ENCODE measurements at regions not wholly inside any gene's neighbourhood (a gene's known extent, or its start where the extent isn't known, plus 50 kb on each side); places are given as distances from the start of the nearest gene placed in this dataset.

GRCh38 chr21:14657241-14658008 lies 111.3 kb upstream of the SAMSN1 start:
- DNase-seq (no peak), ATAC-seq (no peak)
- Histone ChIP-seq H3K27me3 (no peaks in the 10 kb centered on the region), H3K4me1 (no peaks in the 10 kb centered on the region), H3K9me3 (no peaks in the 10 kb centered on the region), H3K4me3 (no peak overlapping the region), H3K36me3 (no peaks in the 10 kb centered on the region), H3K27ac (no peak overlapping the region)
- TF ChIP-seq, protein P1, sequence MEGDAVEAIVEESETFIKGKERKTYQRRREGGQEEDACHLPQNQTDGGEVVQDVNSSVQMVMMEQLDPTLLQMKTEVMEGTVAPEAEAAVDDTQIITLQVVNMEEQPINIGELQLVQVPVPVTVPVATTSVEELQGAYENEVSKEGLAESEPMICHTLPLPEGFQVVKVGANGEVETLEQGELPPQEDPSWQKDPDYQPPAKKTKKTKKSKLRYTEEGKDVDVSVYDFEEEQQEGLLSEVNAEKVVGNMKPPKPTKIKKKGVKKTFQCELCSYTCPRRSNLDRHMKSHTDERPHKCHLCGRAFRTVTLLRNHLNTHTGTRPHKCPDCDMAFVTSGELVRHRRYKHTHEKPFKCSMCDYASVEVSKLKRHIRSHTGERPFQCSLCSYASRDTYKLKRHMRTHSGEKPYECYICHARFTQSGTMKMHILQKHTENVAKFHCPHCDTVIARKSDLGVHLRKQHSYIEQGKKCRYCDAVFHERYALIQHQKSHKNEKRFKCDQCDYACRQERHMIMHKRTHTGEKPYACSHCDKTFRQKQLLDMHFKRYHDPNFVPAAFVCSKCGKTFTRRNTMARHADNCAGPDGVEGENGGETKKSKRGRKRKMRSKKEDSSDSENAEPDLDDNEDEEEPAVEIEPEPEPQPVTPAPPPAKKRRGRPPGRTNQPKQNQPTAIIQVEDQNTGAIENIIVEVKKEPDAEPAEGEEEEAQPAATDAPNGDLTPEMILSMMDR (IDR thresholded peaks at IDR 0.05) = no peak
- intact Hi-C loops (cut with DNase I) = no loop called here

DNA sequence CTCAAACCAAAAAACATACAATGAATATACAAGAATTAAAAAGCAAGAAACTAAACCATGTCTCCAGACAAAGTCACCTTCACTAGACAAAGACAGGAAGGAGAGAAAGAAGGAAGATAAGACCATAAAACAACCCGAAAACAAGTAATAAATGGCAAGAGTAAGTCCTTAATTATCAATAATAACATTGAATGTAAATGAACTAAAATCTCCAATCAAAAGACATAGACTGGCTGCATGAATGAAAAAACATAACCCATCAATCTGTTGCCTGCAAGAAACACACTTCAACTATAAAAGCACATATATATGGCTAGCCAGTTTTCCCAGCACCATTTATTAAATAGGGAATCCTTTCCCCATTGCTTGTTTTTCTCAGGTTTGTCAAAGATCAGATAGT lies 100.8 kb upstream of the SAMSN1 start:
- no peak overlapping the region for H3K4me3 ChIP-seq
- H3K27ac ChIP-seq = no peak overlapping the region
- TF ChIP-seq, protein P1 (IDR thresholded peaks at IDR 0.05) = no peak
- H3K9me3 ChIP-seq = peaks cover 0 to 15% of the 10 kb centered on the region in 2 donors
- intact Hi-C loops (cut with DNase I) = no loop called here
- no peak for DNase-seq
- H3K27me3 ChIP-seq = no peaks in the 10 kb centered on the region
- H3K36me3 ChIP-seq = no peaks in the 10 kb centered on the region
- H3K4me1 ChIP-seq = no peaks in the 10 kb centered on the region
- ATAC-seq = no peak

- ATAC-seq (no peak), DNase-seq (no peak)
- H3K4me3 ChIP-seq = no peak overlapping the region
- TF ChIP-seq, protein P1 (IDR thresholded peaks at IDR 0.05) = no peak
- no peak overlapping the region for H3K27ac ChIP-seq
- peaks cover 0 to 15% of the 10 kb centered on the region in 2 donors for H3K9me3 ChIP-seq
- H3K27me3 ChIP-seq = no peaks in the 10 kb centered on the region
- H3K4me1 ChIP-seq = no peaks in the 10 kb centered on the region
- H3K36me3 ChIP-seq = no peaks in the 10 kb centered on the region
- intact Hi-C loops (cut with DNase I) = no loop called here
Measured at GRCh38 chr21:14645702-14646101, 99.6 kb upstream of the SAMSN1 start.

DNA sequence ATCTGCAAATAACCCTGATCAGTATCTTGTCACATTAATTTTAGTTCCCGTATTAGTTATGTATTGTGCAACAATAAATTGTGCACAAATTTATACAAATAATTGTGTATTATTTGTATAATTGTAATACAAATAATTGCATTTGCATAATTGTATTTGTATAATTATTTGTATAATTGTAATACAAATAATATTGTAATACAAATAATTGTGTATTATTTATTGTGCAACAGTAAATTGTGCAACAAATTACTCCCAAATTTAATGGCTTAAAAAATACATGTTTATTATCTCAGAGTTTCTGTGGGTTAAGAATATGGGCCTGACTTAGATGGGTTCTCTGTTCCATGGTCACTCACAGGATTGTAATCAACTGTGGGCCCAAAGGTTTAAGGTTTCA lies 86.2 kb upstream of the SAMSN1 start:
- no peak overlapping the region for H3K27ac ChIP-seq
- no peaks in the 10 kb centered on the region for H3K4me1 ChIP-seq
- no peak for DNase-seq
- TF ChIP-seq, protein P1 (IDR thresholded peaks at IDR 0.05) = no peak
- ATAC-seq = no peak
- intact Hi-C loops (cut with DNase I) = no loop called here
- H3K4me3 ChIP-seq = no peak overlapping the region
- H3K36me3 ChIP-seq = no peaks in the 10 kb centered on the region
- no peaks in the 10 kb centered on the region for H3K27me3 ChIP-seq
- H3K9me3 ChIP-seq = no peaks in the 10 kb centered on the region

DNA sequence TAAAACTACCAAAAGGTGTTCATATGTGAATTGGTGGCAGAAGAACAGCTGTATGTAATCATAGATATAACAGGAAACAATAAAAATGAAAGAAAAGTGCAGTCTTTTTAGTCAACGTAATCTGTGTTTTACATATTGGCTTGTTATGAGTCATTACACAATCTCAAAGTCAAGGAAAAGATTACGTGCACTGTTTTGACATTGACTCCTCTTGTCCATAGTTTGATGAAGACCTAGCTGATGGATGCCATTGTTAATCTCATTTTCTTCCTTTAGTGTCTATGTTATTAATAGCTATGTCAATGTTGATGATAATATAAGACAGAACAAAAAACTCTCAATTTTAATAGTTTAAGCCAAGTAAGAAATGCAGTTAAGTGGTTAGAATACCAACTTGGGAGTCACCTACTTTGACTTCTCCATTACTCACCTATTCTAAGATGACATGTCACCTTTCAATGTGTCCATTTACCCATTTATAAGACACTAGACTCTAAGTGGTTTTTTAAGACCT lies 84.5 kb upstream of the SAMSN1 start:
- DNase-seq (no peak), ATAC-seq (no peak)
- TF ChIP-seq, protein P1 (IDR thresholded peaks at IDR 0.05) = no peak
- H3K4me3 ChIP-seq = no peak overlapping the region
- H3K36me3 ChIP-seq = no peaks in the 10 kb centered on the region
- no peaks in the 10 kb centered on the region for H3K4me1 ChIP-seq
- intact Hi-C loops (cut with DNase I) = no loop called here
- H3K27ac ChIP-seq = no peak overlapping the region
- H3K27me3 ChIP-seq = no peaks in the 10 kb centered on the region
- no peaks in the 10 kb centered on the region for H3K9me3 ChIP-seq
